ENCODE measurements at regions not wholly inside any gene's neighbourhood (a gene's known extent, or its start where the extent isn't known, plus 50 kb on each side); places are given as distances from the start of the nearest gene placed in this dataset.

DNA sequence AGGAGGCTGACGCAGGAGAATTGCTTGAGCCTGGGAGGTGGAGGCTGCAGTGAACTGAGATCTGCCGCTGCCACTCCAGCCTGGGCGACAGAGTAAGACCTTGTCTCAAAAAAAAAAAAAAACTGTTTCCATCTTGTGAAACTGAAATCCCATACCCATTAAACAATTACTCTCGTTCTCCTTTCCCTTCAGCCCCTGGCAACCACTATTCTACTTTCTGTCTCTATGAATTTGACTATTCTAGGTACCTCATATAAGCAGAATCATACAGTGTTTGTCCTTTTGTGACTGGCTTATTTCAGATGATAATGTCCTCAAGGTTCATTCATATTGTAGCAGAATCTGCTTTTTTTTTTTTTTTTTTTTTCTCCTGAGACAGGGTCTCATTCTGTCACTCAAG, 51.5 kb upstream of the UBE2E1 start:
- H3K27me3 ChIP-seq (ENCODE audit: insufficient read depth, poor library complexity, severe bottlenecking) = no peaks in the 10 kb centered on the region
- no peak overlapping the region for H3K27ac ChIP-seq (replicated peaks)
- DNase-seq (ENCODE audit: low read depth in 1 of 2, low spot score in 1 of 2) = no peak
- TF ChIP-seq GABPA (IDR thresholded peaks at IDR 0.05; ENCODE audit: low read depth) (no peak), POLR2AphosphoS5 (IDR thresholded peaks at IDR 0.05; ENCODE audit: low read depth) (no peak), SPI1 (IDR thresholded peaks at IDR 0.05; ENCODE audit: borderline replicate concordance, low read depth) (no peak)
- TF ChIP-seq, protein P1, sequence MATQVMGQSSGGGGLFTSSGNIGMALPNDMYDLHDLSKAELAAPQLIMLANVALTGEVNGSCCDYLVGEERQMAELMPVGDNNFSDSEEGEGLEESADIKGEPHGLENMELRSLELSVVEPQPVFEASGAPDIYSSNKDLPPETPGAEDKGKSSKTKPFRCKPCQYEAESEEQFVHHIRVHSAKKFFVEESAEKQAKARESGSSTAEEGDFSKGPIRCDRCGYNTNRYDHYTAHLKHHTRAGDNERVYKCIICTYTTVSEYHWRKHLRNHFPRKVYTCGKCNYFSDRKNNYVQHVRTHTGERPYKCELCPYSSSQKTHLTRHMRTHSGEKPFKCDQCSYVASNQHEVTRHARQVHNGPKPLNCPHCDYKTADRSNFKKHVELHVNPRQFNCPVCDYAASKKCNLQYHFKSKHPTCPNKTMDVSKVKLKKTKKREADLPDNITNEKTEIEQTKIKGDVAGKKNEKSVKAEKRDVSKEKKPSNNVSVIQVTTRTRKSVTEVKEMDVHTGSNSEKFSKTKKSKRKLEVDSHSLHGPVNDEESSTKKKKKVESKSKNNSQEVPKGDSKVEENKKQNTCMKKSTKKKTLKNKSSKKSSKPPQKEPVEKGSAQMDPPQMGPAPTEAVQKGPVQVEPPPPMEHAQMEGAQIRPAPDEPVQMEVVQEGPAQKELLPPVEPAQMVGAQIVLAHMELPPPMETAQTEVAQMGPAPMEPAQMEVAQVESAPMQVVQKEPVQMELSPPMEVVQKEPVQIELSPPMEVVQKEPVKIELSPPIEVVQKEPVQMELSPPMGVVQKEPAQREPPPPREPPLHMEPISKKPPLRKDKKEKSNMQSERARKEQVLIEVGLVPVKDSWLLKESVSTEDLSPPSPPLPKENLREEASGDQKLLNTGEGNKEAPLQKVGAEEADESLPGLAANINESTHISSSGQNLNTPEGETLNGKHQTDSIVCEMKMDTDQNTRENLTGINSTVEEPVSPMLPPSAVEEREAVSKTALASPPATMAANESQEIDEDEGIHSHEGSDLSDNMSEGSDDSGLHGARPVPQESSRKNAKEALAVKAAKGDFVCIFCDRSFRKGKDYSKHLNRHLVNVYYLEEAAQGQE (IDR thresholded peaks at IDR 0.05; ENCODE audit: insufficient replicate concordance, low read depth) = no peak
- TF ChIP-seq, protein P2, sequence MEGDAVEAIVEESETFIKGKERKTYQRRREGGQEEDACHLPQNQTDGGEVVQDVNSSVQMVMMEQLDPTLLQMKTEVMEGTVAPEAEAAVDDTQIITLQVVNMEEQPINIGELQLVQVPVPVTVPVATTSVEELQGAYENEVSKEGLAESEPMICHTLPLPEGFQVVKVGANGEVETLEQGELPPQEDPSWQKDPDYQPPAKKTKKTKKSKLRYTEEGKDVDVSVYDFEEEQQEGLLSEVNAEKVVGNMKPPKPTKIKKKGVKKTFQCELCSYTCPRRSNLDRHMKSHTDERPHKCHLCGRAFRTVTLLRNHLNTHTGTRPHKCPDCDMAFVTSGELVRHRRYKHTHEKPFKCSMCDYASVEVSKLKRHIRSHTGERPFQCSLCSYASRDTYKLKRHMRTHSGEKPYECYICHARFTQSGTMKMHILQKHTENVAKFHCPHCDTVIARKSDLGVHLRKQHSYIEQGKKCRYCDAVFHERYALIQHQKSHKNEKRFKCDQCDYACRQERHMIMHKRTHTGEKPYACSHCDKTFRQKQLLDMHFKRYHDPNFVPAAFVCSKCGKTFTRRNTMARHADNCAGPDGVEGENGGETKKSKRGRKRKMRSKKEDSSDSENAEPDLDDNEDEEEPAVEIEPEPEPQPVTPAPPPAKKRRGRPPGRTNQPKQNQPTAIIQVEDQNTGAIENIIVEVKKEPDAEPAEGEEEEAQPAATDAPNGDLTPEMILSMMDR (IDR thresholded peaks at IDR 0.05; ENCODE audit: insufficient read depth, low read length) = no peak
- H3K4me3 ChIP-seq (replicated peaks; ENCODE audit: insufficient read depth, low read length) = no peak overlapping the region
